PC-9 (cell line): ENCODE measurements at regions not wholly inside any gene's neighbourhood (a gene's known extent, or its start where the extent isn't known, plus 50 kb on each side); places are given as distances from the start of the nearest gene placed in this dataset.

Experiments
- BruUV-seq: library from RNA; stranded (reverse); fragments of 400-500 nt; replicated peaks from 2 replicates; lab custom pipeline; 2021; lab: Mats Ljungman, UMichigan
- CTCF ChIA-PET: fragments of 300-600 bp; sonication (Branson Sonifier 250); formaldehyde crosslinking; loops from one replicate; lab custom pipeline; 2022; ENCODE audit warnings: antibody characterized with exemption; lab: Charles Lee
- POLR2A ChIA-PET: fragments of 300-600 bp; sonication (Branson Sonifier 250); formaldehyde crosslinking; loops from one replicate; lab custom pipeline; 2022; ENCODE audit warnings: antibody characterized with exemption; ENCODE audit not compliant: unreplicated experiment; lab: Charles Lee
- DNase-seq, 2 experiments: peaks; one replicate each; pipeline versions ENCODE4 v3.0.0 to v3.0.0-alpha.2; 2015 to 2022; ENCODE audit warnings: mixed read lengths in 1 of 2
- H2AFZ ChIP-seq: fragments of 200-600 bp; sonication (generic); 2 replicates; pipeline ENCODE4 v1.8.1; 2017; ENCODE audit warnings: antibody characterized with exemption
- H3F3A ChIP-seq: fragments of 200-600 bp; sonication (generic); 2 replicates; pipeline ENCODE4 v1.8.1; 2017; ENCODE audit warnings: antibody characterized with exemption, mild to moderate bottlenecking, low read depth; ENCODE audit not compliant: insufficient read depth
- H3K27ac ChIP-seq: fragments of 200-600 bp; sonication (generic); 2 replicates; pipeline ENCODE4 v1.6.1; 2016; ENCODE audit warnings: mixed run types
- H3K27me3 ChIP-seq: fragments of 200-600 bp; sonication (generic); 2 replicates; pipeline ENCODE4 v1.6.1; 2016; ENCODE audit warnings: low read depth, mixed run types; ENCODE audit not compliant: insufficient read depth
- H3K36me3 ChIP-seq: fragments of 200-600 bp; sonication (generic); 2 replicates; pipeline ENCODE4 v1.6.1; 2016; ENCODE audit warnings: low read depth, mixed run types
- H3K4me1 ChIP-seq: fragments of 200-600 bp; sonication (generic); replicated peaks from 2 replicates; pipeline ENCODE4 v1.6.1; 2016; ENCODE audit warnings: mixed run types; ENCODE audit not compliant: insufficient read depth
- H3K4me2 ChIP-seq: fragments of 200-600 bp; sonication (generic); 2 replicates; pipeline ENCODE4 v1.6.1; 2017; ENCODE audit warnings: mixed run types
- H3K4me3 ChIP-seq: fragments of 200-600 bp; sonication (generic); 2 replicates; pipeline ENCODE4 v1.6.1; 2016; ENCODE audit warnings: mixed run types
- H3K79me2 ChIP-seq: fragments of 200-600 bp; sonication (generic); 2 replicates; pipeline ENCODE4 v1.6.1; 2017; ENCODE audit warnings: low read depth, mixed run types
- H3K9me2 ChIP-seq: fragments of 200-600 bp; sonication (generic); 2 replicates; pipeline ENCODE4 v1.8.1; 2017; ENCODE audit warnings: mild to moderate bottlenecking; ENCODE audit not compliant: insufficient read depth
- H3K9me3 ChIP-seq: fragments of 200-600 bp; sonication (generic); 2 replicates; pipeline ENCODE4 v1.8.1; 2016; ENCODE audit warnings: low read depth; ENCODE audit not compliant: insufficient read depth
- H4K20me1 ChIP-seq: fragments of 200-600 bp; sonication (generic); 2 replicates; pipeline ENCODE4 v1.8.1; 2017; ENCODE audit not compliant: insufficient read depth
- CTCF ChIP-seq: fragments of 200-600 bp; sonication (generic); conservative IDR thresholded peaks from 2 replicates; pipeline ENCODE4 v1.6.1; 2017; ENCODE audit warnings: mixed run types, antibody characterized with exemption, mild to moderate bottlenecking, moderate library complexity
- EZH2 ChIP-seq: fragments of 200-600 bp; sonication (generic); IDR thresholded peaks from 2 replicates; pipeline ENCODE4 v1.8.0; 2017; ENCODE audit warnings: antibody characterized with exemption, low read depth
- intact Hi-C: fragments of 100-400 bp; cut with micrococcal nuclease; formaldehyde crosslinking; loops from one replicate; pipeline ENCODE4 v1.10.0; 2022; ENCODE audit not compliant: unreplicated experiment

- Histone ChIP-seq H3K9me3 (no peaks in the 10 kb centered on the region), H3K27me3 (peaks cover 71% of the 10 kb centered on the region), H3K79me2 (no peaks in the 10 kb centered on the region), H3K36me3 (no peaks in the 10 kb centered on the region), H3K4me1 (no peaks in the 10 kb centered on the region), H3K27ac (no peak overlapping the region), H3F3A (no peaks in the 10 kb centered on the region), H3K9me2 (no peaks in the 10 kb centered on the region), H3K4me2 (no peak overlapping the region), H2AFZ (no peak overlapping the region), H3K4me3 (no peak overlapping the region), H4K20me1 (no peaks in the 10 kb centered on the region)
- BruUV-seq = no TSS peak
- TF ChIP-seq EZH2 = no peak
- no peak for TF ChIP-seq CTCF
- intact Hi-C loops = no loop called here
- ChIA-PET POLR2A (no interaction called here), CTCF (no interaction called here)
- no peak for DNase-seq
These were observed 97.7 kb upstream of the BACE2 start for GRCh38 chr21:41070284-41070683.

- H3K79me2 ChIP-seq = no peaks in the 10 kb centered on the region
- BruUV-seq = no TSS peak
- no peaks in the 10 kb centered on the region for H3K9me2 ChIP-seq
- no peaks in the 10 kb centered on the region for H3K4me1 ChIP-seq
- H3K27me3 ChIP-seq = peaks cover 73% of the 10 kb centered on the region
- H3K27ac ChIP-seq = no peak overlapping the region
- no peak for TF ChIP-seq CTCF
- no peak for TF ChIP-seq EZH2
- no peak overlapping the region for H2AFZ ChIP-seq
- intact Hi-C loops = no loop called here
- no peaks in the 10 kb centered on the region for H3K36me3 ChIP-seq
- no peaks in the 10 kb centered on the region for H3F3A ChIP-seq
- ChIA-PET CTCF (no interaction called here), POLR2A (no interaction called here)
- no peak overlapping the region for H3K4me3 ChIP-seq
- H3K4me2 ChIP-seq = no peak overlapping the region
- no peak for DNase-seq
- H4K20me1 ChIP-seq = no peaks in the 10 kb centered on the region
- H3K9me3 ChIP-seq = no peaks in the 10 kb centered on the region
These were observed 96.4 kb upstream of the BACE2 start for GRCh38 chr21:41071258-41072171.

GRCh38 chr21:41073558-41073957, 94.4 kb upstream of the BACE2 start:
- Histone ChIP-seq H3F3A (no peaks in the 10 kb centered on the region), H3K9me2 (no peaks in the 10 kb centered on the region), H3K27me3 (peaks cover 70% of the 10 kb centered on the region), H3K4me2 (no peak overlapping the region), H4K20me1 (no peaks in the 10 kb centered on the region), H3K27ac (no peak overlapping the region), H3K79me2 (no peaks in the 10 kb centered on the region), H3K9me3 (no peaks in the 10 kb centered on the region), H3K36me3 (no peaks in the 10 kb centered on the region), H3K4me1 (no peaks in the 10 kb centered on the region), H3K4me3 (no peak overlapping the region), H2AFZ (no peak overlapping the region)
- BruUV-seq = no TSS peak
- ChIA-PET POLR2A (no interaction called here), CTCF (no interaction called here)
- TF ChIP-seq CTCF = no peak
- no peak for TF ChIP-seq EZH2
- no peak for DNase-seq
- intact Hi-C loops = no loop called here
